Duodenal mucosa (tissue), 2 donors: ENCODE measurements at regions not wholly inside any gene's neighbourhood (a gene's known extent, or its start where the extent isn't known, plus 50 kb on each side); places are given as distances from the start of the nearest gene placed in this dataset.
"Not testable (repeated sequence)": the region's sequence is repeated elsewhere in the genome, so short reads cannot be mapped to it uniquely, and the experiment has no call there.

Source experiments
- H3K27ac ChIP-seq: one replicate; pipeline ENCODE4 v1.7.0; 2013; ENCODE audit warnings: low read depth, low read length
- H3K27me3 ChIP-seq, 2 donors: one replicate each; pipeline ENCODE4 v1.7.0; 2013; ENCODE audit warnings: low read length in 2 of 2, control low read depth in 1 of 2; ENCODE audit not compliant: insufficient read depth in 2 of 2, control insufficient read depth in 1 of 2
- H3K36me3 ChIP-seq, 2 donors: one replicate each; pipeline ENCODE4 v1.7.0; 2013; ENCODE audit warnings: low read length in 2 of 2, control low read depth in 1 of 2; ENCODE audit not compliant: insufficient read depth in 2 of 2, control insufficient read depth in 1 of 2
- H3K4me1 ChIP-seq, 2 donors: one replicate each; pipeline ENCODE4 v1.7.0; 2013; ENCODE audit warnings: low read length in 2 of 2, control low read depth in 1 of 2; ENCODE audit not compliant: insufficient read depth in 2 of 2, control insufficient read depth in 1 of 2
- H3K4me3 ChIP-seq, 2 donors: one replicate each; pipeline ENCODE4 v1.7.0; 2013; ENCODE audit warnings: low read length in 2 of 2, low read depth in 1 of 2
- H3K9ac ChIP-seq, 2 donors: one replicate each; pipeline ENCODE4 v1.7.0; 2013; ENCODE audit warnings: low read length in 2 of 2, low read depth in 1 of 2
- H3K9me3 ChIP-seq, 2 donors: one replicate each; pipeline ENCODE4 v1.7.0; 2013; ENCODE audit warnings: low read length in 2 of 2, control low read depth in 1 of 2; ENCODE audit not compliant: control insufficient read depth in 1 of 2

GRCh38 chr1:104264521-104264920, 514.8 kb downstream of the AMY1C start:
- H3K4me3 ChIP-seq, result no peak overlapping the region
- H3K27ac ChIP-seq, result no peak overlapping the region
- H3K4me1 ChIP-seq, result no peaks in the 10 kb centered on the region
- H3K9ac ChIP-seq, result no peak overlapping the region
- no peaks in the 10 kb centered on the region for H3K36me3 ChIP-seq
- no peaks in the 10 kb centered on the region for H3K27me3 ChIP-seq
- H3K9me3 ChIP-seq, result peaks cover 0 to 7% of the 10 kb centered on the region in 2 donors

GRCh38 chr1:104265163-104265562, 515.5 kb downstream of the AMY1C start:
- H3K9me3 ChIP-seq, result peaks cover 0 to 4% of the 10 kb centered on the region in 2 donors
- no peak overlapping the region for H3K4me3 ChIP-seq
- no peaks in the 10 kb centered on the region for H3K4me1 ChIP-seq

GRCh38 chr1:104266612-104267011, 516.9 kb downstream of the AMY1C start:
- no peak overlapping the region for H3K9ac ChIP-seq
- no peak overlapping the region for H3K27ac ChIP-seq
- no peaks in the 10 kb centered on the region for H3K36me3 ChIP-seq
- no peaks in the 10 kb centered on the region for H3K4me1 ChIP-seq
- H3K9me3 ChIP-seq, result no peaks in the 10 kb centered on the region
- no peak overlapping the region for H3K4me3 ChIP-seq
- no peaks in the 10 kb centered on the region for H3K27me3 ChIP-seq

More at GRCh38 chr1:104265163-104265562, 515.5 kb downstream of the AMY1C start:
- H3K27me3 ChIP-seq, result no peaks in the 10 kb centered on the region
- H3K27ac ChIP-seq, result no peak overlapping the region
- H3K36me3 ChIP-seq, result no peaks in the 10 kb centered on the region
- no peak overlapping the region for H3K9ac ChIP-seq

GRCh38 chr1:104288322-104288721, 538.6 kb downstream of the AMY1C start:
- H3K4me3 ChIP-seq, H3K27me3 ChIP-seq, H3K4me1 ChIP-seq: not testable (repeated sequence)

GRCh38 chr1:104291156-104291555, 541.5 kb downstream of the AMY1C start:
- H3K4me1 ChIP-seq, result no peaks in the 10 kb centered on the region
- no peaks in the 10 kb centered on the region for H3K36me3 ChIP-seq
- no peak overlapping the region for H3K4me3 ChIP-seq
- no peak overlapping the region for H3K9ac ChIP-seq
- no peak overlapping the region for H3K27ac ChIP-seq
- H3K27me3 ChIP-seq, result no peaks in the 10 kb centered on the region
- peaks cover 0 to 2% of the 10 kb centered on the region in 2 donors for H3K9me3 ChIP-seq

More at GRCh38 chr1:104288322-104288721, 538.6 kb downstream of the AMY1C start:
- not testable (repeated sequence) for H3K9ac ChIP-seq, H3K36me3 ChIP-seq, H3K9me3 ChIP-seq, H3K27ac ChIP-seq

- Histone ChIP-seq H3K36me3 (no peaks in the 10 kb centered on the region), H3K9ac (no peak overlapping the region), H3K27ac (no peak overlapping the region), H3K27me3 (no peaks in the 10 kb centered on the region), H3K4me3 (no peak overlapping the region), H3K9me3 (peaks cover 0 to 2% of the 10 kb centered on the region in 2 donors), H3K4me1 (no peaks in the 10 kb centered on the region)
These were observed 544.6 kb downstream of the AMY1C start for GRCh38 chr1:104294259-104294658.

GRCh38 chr1:104295511-104295910, 545.8 kb downstream of the AMY1C start:
- no peaks in the 10 kb centered on the region for H3K27me3 ChIP-seq
- no peak overlapping the region for H3K9ac ChIP-seq
- H3K36me3 ChIP-seq, result no peaks in the 10 kb centered on the region
- no peak overlapping the region for H3K4me3 ChIP-seq
- H3K4me1 ChIP-seq, result no peaks in the 10 kb centered on the region
- H3K27ac ChIP-seq, result no peak overlapping the region
- peaks cover 0 to 2% of the 10 kb centered on the region in 2 donors for H3K9me3 ChIP-seq

- Histone ChIP-seq H3K4me1 (no peaks in the 10 kb centered on the region), H3K9ac (no peak overlapping the region), H3K9me3 (peaks cover 0 to 9% of the 10 kb centered on the region in 2 donors), H3K27me3 (no peaks in the 10 kb centered on the region), H3K4me3 (no peak overlapping the region), H3K36me3 (no peaks in the 10 kb centered on the region), H3K27ac (no peak overlapping the region)
These were observed 560.0 kb downstream of the AMY1C start for GRCh38 chr1:104309673-104310072.

- Histone ChIP-seq H3K27me3 (no peaks in the 10 kb centered on the region), H3K27ac (no peak overlapping the region), H3K9ac (no peak overlapping the region), H3K4me3 (no peak overlapping the region), H3K4me1 (no peaks in the 10 kb centered on the region), H3K36me3 (no peaks in the 10 kb centered on the region), H3K9me3 (peaks cover 0 to 5% of the 10 kb centered on the region in 2 donors)
These were observed 566.1 kb downstream of the AMY1C start for GRCh38 chr1:104315823-104316222.

- Histone ChIP-seq H3K36me3 (no peaks in the 10 kb centered on the region), H3K27me3 (no peaks in the 10 kb centered on the region), H3K9me3 (peaks cover 0 to 5% of the 10 kb centered on the region in 2 donors), H3K4me3 (no peak overlapping the region), H3K27ac (no peak overlapping the region), H3K4me1 (no peaks in the 10 kb centered on the region), H3K9ac (no peak overlapping the region)
These were observed 572.4 kb downstream of the AMY1C start for GRCh38 chr1:104322131-104322530.

- Histone ChIP-seq H3K27me3 (no peaks in the 10 kb centered on the region), H3K9ac (no peak overlapping the region), H3K9me3 (peaks cover 0 to 2% of the 10 kb centered on the region in 2 donors), H3K4me1 (no peaks in the 10 kb centered on the region), H3K36me3 (no peaks in the 10 kb centered on the region), H3K4me3 (no peak overlapping the region), H3K27ac (no peak overlapping the region)
These were observed 579.6 kb downstream of the AMY1C start for GRCh38 chr1:104329278-104329677.
